ENCODE measurements at regions not wholly inside any gene's neighbourhood (a gene's known extent, or its start where the extent isn't known, plus 50 kb on each side); places are given as distances from the start of the nearest gene placed in this dataset.

- no peak for TF ChIP-seq POLR2AphosphoS5 (IDR thresholded peaks at IDR 0.05; ENCODE audit: low read depth, low read length)
- no peak for TF ChIP-seq POLR2A (IDR thresholded peaks at IDR 0.05; ENCODE audit: low read depth, low read length)
- TF ChIP-seq TAF1 (IDR thresholded peaks at IDR 0.05; ENCODE audit: borderline replicate concordance, low read depth, low read length), result no peak
Measured at GRCh38 chrX:6645216-6645615, 110.3 kb upstream of the VCX3A start.
